HEK293T (cell line): ENCODE measurements at regions not wholly inside any gene's neighbourhood (a gene's known extent, or its start where the extent isn't known, plus 50 kb on each side); places are given as distances from the start of the nearest gene placed in this dataset.

Experiments
- ARNT ChIP-seq: fragments of 450-650 bp; IDR thresholded peaks from 2 replicates; pipeline ENCODE4 v1.6.1; 2017; ENCODE audit warnings: mild to moderate bottlenecking
- FOXK2 ChIP-seq: fragments of 450-650 bp; IDR thresholded peaks from 2 replicates; pipeline ENCODE4 v1.6.1; 2016; ENCODE audit warnings: mild to moderate bottlenecking
- FOXM1 ChIP-seq: fragments of 450-650 bp; IDR thresholded peaks from 2 replicates; pipeline ENCODE4 v1.6.1; 2017; ENCODE audit warnings: mild to moderate bottlenecking, borderline replicate concordance
- NFRKB ChIP-seq: fragments of 450-650 bp; IDR thresholded peaks from 2 replicates; pipeline ENCODE4 v1.6.1; 2016; ENCODE audit warnings: mild to moderate bottlenecking, moderate library complexity
- PKNOX1 ChIP-seq: fragments of 450-650 bp; IDR thresholded peaks from 2 replicates; pipeline ENCODE4 v1.6.1; 2016
- SP1 ChIP-seq: fragments of 450-650 bp; IDR thresholded peaks from 2 replicates; pipeline ENCODE4 v1.6.1; 2017
- SUZ12 ChIP-seq: fragments of 450-650 bp; IDR thresholded peaks from 2 replicates; pipeline ENCODE4 v1.6.1; 2016; ENCODE audit warnings: mild to moderate bottlenecking

DNA sequence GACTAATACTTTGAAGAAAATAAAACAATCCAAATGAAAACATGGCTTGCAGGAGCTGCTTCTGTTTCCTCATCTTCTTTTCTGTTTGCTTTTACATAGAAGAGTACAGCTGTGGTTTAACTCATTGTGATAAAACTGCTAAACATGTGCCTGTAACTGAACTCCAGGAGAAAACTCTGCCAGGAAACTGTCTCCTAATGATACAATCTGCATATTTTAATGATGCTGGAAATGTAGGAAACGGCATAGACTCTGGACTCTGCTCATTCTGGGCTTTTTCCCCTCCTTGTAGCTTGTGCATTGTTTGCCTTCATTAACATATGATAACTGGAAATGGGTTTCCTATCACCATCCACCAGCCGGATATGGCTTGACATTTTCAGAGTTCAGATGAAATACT, 813.3 kb upstream of the WWC1 start:
- no peak for TF ChIP-seq PKNOX1
- TF ChIP-seq SUZ12, result no peak
- no peak for TF ChIP-seq FOXK2
- no peak for TF ChIP-seq SP1
- TF ChIP-seq FOXM1, result no peak
- TF ChIP-seq NFRKB, result no peak
- TF ChIP-seq ARNT, result no peak
